ENCODE measurements at regions not wholly inside any gene's neighbourhood (a gene's known extent, or its start where the extent isn't known, plus 50 kb on each side); places are given as distances from the start of the nearest gene placed in this dataset.

- TF ChIP-seq CTCF (conservative IDR thresholded peaks at IDR 0.05 in 1 of 2, IDR thresholded peaks at IDR 0.05 in 1 of 2; ENCODE audit: low read depth in 1 of 2, low read length in 2 of 2) (peak; percentile 16 to 20), EZH2 (IDR thresholded peaks at IDR 0.05; ENCODE audit: low read length, missing control alignments) (no peak)
- Histone ChIP-seq H3K27me3 (ENCODE audit: control insufficient read depth, insufficient read depth, low read length) (no peaks in the 10 kb centered on the region), H4K20me1 (ENCODE audit: control insufficient read depth, extremely low read depth, insufficient read depth, low read length) (no peaks in the 10 kb centered on the region), H2AFZ (ENCODE audit: low read length) (no peak overlapping the region), H3K4me3 (replicated peaks in 1 of 4; ENCODE audit: control extremely low read depth in 1 of 4, insufficient read depth in 1 of 4, low read depth in 3 of 4, low read length in 4 of 4) (no peak overlapping the region), H3K4me2 (ENCODE audit: extremely low read depth, insufficient read depth, low read length) (no peak overlapping the region), H3K79me2 (ENCODE audit: control insufficient read depth, insufficient read depth, low read length) (no peaks in the 10 kb centered on the region), H3K27ac (ENCODE audit: insufficient read depth, low read length) (no peak overlapping the region), H3K9ac (ENCODE audit: insufficient read depth, low read length) (no peak overlapping the region), H3K36me3 (ENCODE audit: control insufficient read depth, insufficient read depth, low read length) (no peaks in the 10 kb centered on the region), H3K4me1 (ENCODE audit: control insufficient read depth, extremely low read depth, insufficient read depth, low read length) (no peaks in the 10 kb centered on the region), H3K9me3 (ENCODE audit: control insufficient read depth, insufficient read depth, low read depth, low read length) (no peaks in the 10 kb centered on the region)
- peak in 1 of 2 donors; percentile 23 for DNase-seq (ENCODE audit: low read depth in 2 of 2)
These were observed 102.3 kb downstream of the P2RY1 start for GRCh38 chr3:152937234-152937633.

GRCh38 chr3:152938974-152939636 lies 104.2 kb downstream of the P2RY1 start:
- Histone ChIP-seq H3K79me2 (ENCODE audit: control insufficient read depth, insufficient read depth, low read length) (no peaks in the 10 kb centered on the region), H3K9ac (ENCODE audit: insufficient read depth, low read length) (no peak overlapping the region), H2AFZ (ENCODE audit: low read length) (no peak overlapping the region), H4K20me1 (ENCODE audit: control insufficient read depth, extremely low read depth, insufficient read depth, low read length) (no peaks in the 10 kb centered on the region), H3K36me3 (ENCODE audit: control insufficient read depth, insufficient read depth, low read length) (no peaks in the 10 kb centered on the region), H3K27me3 (ENCODE audit: control insufficient read depth, insufficient read depth, low read length) (no peaks in the 10 kb centered on the region), H3K4me1 (ENCODE audit: control insufficient read depth, extremely low read depth, insufficient read depth, low read length) (no peaks in the 10 kb centered on the region), H3K4me3 (replicated peaks in 1 of 4; ENCODE audit: control extremely low read depth in 1 of 4, insufficient read depth in 1 of 4, low read depth in 3 of 4, low read length in 4 of 4) (no peak overlapping the region), H3K9me3 (ENCODE audit: control insufficient read depth, insufficient read depth, low read depth, low read length) (no peaks in the 10 kb centered on the region), H3K27ac (ENCODE audit: insufficient read depth, low read length) (no peak overlapping the region), H3K4me2 (ENCODE audit: extremely low read depth, insufficient read depth, low read length) (no peak overlapping the region)
- no peak for DNase-seq (ENCODE audit: low read depth in 2 of 2)
- TF ChIP-seq EZH2 (IDR thresholded peaks at IDR 0.05; ENCODE audit: low read length, missing control alignments) (no peak), CTCF (conservative IDR thresholded peaks at IDR 0.05 in 1 of 2, IDR thresholded peaks at IDR 0.05 in 1 of 2; ENCODE audit: low read depth in 1 of 2, low read length in 2 of 2) (peak in 1 of 2 donors; percentile 10)

- Histone ChIP-seq H3K79me2 (ENCODE audit: control insufficient read depth, insufficient read depth, low read length) (no peaks in the 10 kb centered on the region), H3K36me3 (ENCODE audit: control insufficient read depth, insufficient read depth, low read length) (no peaks in the 10 kb centered on the region), H3K4me2 (ENCODE audit: extremely low read depth, insufficient read depth, low read length) (no peak overlapping the region), H3K9me3 (ENCODE audit: control insufficient read depth, insufficient read depth, low read depth, low read length) (no peaks in the 10 kb centered on the region), H3K9ac (ENCODE audit: insufficient read depth, low read length) (no peak overlapping the region), H3K4me1 (ENCODE audit: control insufficient read depth, extremely low read depth, insufficient read depth, low read length) (no peaks in the 10 kb centered on the region), H4K20me1 (ENCODE audit: control insufficient read depth, extremely low read depth, insufficient read depth, low read length) (no peaks in the 10 kb centered on the region), H3K27me3 (ENCODE audit: control insufficient read depth, insufficient read depth, low read length) (no peaks in the 10 kb centered on the region), H3K27ac (ENCODE audit: insufficient read depth, low read length) (no peak overlapping the region), H3K4me3 (replicated peaks in 1 of 4; ENCODE audit: control extremely low read depth in 1 of 4, insufficient read depth in 1 of 4, low read depth in 3 of 4, low read length in 4 of 4) (no peak overlapping the region), H2AFZ (ENCODE audit: low read length) (no peak overlapping the region)
- no peak for TF ChIP-seq EZH2 (IDR thresholded peaks at IDR 0.05; ENCODE audit: low read length, missing control alignments)
- TF ChIP-seq CTCF (conservative IDR thresholded peaks at IDR 0.05 in 1 of 2, IDR thresholded peaks at IDR 0.05 in 1 of 2; ENCODE audit: low read depth in 1 of 2, low read length in 2 of 2), result no peak
- DNase-seq (ENCODE audit: low read depth in 2 of 2), result no peak
These were observed 106.9 kb downstream of the P2RY1 start for GRCh38 chr3:152941859-152942258.

Measured in fibroblast of lung (primary cell).